PFSK-1 (cell line): ENCODE measurements at regions not wholly inside any gene's neighbourhood (a gene's known extent, or its start where the extent isn't known, plus 50 kb on each side); places are given as distances from the start of the nearest gene placed in this dataset.

Experiments used
- FOXP2 ChIP-seq: optimal IDR thresholded peaks from 2 replicates; pipeline ENCODE3; 2011; ENCODE audit warnings: borderline replicate concordance, control low read depth, inconsistent platforms; ENCODE audit not compliant: insufficient read depth; ENCODE audit errors: extremely low read length, extremely low read depth
- POLR2AphosphoS5 ChIP-seq: IDR thresholded peaks from 2 replicates; pipeline ENCODE4 v1.6.1; 2012; ENCODE audit warnings: low read depth, mild to moderate bottlenecking, control low read depth, low read length, moderate library complexity
- SIN3A ChIP-seq: IDR thresholded peaks from 2 replicates; pipeline ENCODE4 v1.6.1; 2012; ENCODE audit warnings: mild to moderate bottlenecking, low read length, moderate library complexity, borderline replicate concordance; ENCODE audit not compliant: insufficient read depth
- TAF1 ChIP-seq: IDR thresholded peaks from 2 replicates; pipeline ENCODE4 v1.6.1; 2012; ENCODE audit warnings: low read length, control low read depth, borderline replicate concordance; ENCODE audit not compliant: insufficient read depth
- TF ChIP-seq, protein P1 (sequence below), 2 experiments: IDR thresholded peaks; 2 replicates each; pipeline versions ENCODE4 v1.6.1 to v1.8.0; 2011 to 2012; ENCODE audit warnings: low read depth in 2 of 2, low read length in 2 of 2, control low read depth in 1 of 2, inconsistent platforms in 1 of 2, mild to moderate bottlenecking in 1 of 2, moderate library complexity in 1 of 2; ENCODE audit not compliant: insufficient read depth in 1 of 2

DNA sequence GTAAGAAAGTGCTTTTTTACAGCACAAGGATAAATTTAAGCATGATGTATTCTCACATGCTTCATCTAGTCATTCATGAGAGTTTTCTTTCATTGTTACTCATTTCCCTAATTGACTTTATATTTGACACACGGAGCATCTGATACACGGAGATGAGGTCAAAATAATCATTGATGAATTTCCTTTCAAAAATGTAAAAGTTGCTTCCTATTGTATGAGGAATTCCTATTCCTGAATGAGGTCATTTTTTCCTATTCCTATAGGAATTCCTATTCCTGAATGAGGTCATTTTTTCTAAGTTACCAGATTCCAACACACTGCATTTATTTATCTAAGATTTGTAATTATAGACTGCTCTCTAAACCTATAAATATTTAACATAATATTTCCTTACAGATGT, 316.7 kb upstream of the KITLG start:
- TF ChIP-seq TAF1: no peak
- TF ChIP-seq, protein P1, sequence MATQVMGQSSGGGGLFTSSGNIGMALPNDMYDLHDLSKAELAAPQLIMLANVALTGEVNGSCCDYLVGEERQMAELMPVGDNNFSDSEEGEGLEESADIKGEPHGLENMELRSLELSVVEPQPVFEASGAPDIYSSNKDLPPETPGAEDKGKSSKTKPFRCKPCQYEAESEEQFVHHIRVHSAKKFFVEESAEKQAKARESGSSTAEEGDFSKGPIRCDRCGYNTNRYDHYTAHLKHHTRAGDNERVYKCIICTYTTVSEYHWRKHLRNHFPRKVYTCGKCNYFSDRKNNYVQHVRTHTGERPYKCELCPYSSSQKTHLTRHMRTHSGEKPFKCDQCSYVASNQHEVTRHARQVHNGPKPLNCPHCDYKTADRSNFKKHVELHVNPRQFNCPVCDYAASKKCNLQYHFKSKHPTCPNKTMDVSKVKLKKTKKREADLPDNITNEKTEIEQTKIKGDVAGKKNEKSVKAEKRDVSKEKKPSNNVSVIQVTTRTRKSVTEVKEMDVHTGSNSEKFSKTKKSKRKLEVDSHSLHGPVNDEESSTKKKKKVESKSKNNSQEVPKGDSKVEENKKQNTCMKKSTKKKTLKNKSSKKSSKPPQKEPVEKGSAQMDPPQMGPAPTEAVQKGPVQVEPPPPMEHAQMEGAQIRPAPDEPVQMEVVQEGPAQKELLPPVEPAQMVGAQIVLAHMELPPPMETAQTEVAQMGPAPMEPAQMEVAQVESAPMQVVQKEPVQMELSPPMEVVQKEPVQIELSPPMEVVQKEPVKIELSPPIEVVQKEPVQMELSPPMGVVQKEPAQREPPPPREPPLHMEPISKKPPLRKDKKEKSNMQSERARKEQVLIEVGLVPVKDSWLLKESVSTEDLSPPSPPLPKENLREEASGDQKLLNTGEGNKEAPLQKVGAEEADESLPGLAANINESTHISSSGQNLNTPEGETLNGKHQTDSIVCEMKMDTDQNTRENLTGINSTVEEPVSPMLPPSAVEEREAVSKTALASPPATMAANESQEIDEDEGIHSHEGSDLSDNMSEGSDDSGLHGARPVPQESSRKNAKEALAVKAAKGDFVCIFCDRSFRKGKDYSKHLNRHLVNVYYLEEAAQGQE (IDR thresholded peaks at IDR 0.05; ENCODE audit: insufficient read depth in 1 of 2, low read depth in 2 of 2, low read length in 2 of 2): no peak
- TF ChIP-seq POLR2AphosphoS5: no peak
- TF ChIP-seq FOXP2: no peak
- TF ChIP-seq SIN3A: no peak

DNA sequence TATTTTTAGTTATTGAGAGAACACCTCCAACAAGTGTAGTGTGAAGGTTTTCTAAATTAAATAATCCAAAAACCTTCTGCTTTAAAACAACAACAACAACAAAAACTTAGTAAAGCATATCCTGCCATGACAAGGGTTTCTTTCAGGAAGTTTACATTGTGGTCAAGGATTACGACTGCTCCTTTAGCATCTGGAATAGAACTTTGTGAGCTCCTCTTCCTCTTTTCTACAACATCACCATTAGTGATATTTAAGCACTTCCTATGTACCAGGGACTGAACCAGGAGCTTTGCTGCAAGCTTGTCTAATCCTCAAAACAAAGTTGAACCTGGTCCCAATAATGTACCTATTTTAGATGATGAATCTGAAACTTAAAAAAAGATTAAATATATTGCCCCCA, 315.4 kb upstream of the KITLG start:
- TF ChIP-seq FOXP2 (no peak), SIN3A (no peak), POLR2AphosphoS5 (no peak), TAF1 (no peak)
- TF ChIP-seq, protein P1 (IDR thresholded peaks at IDR 0.05; ENCODE audit: insufficient read depth in 1 of 2, low read depth in 2 of 2, low read length in 2 of 2): no peak

GRCh38 chr12:88893801-88894200, 313.5 kb upstream of the KITLG start:
- TF ChIP-seq SIN3A (no peak), TAF1 (no peak), FOXP2 (no peak), POLR2AphosphoS5 (no peak)
- TF ChIP-seq, protein P1 (IDR thresholded peaks at IDR 0.05; ENCODE audit: insufficient read depth in 1 of 2, low read depth in 2 of 2, low read length in 2 of 2): no peak

GRCh38 chr12:88889326-88890110, 309.2 kb upstream of the KITLG start:
- no peak for TF ChIP-seq SIN3A
- TF ChIP-seq, protein P1 (IDR thresholded peaks at IDR 0.05; ENCODE audit: insufficient read depth in 1 of 2, low read depth in 2 of 2, low read length in 2 of 2): no peak
- TF ChIP-seq POLR2AphosphoS5: no peak
- TF ChIP-seq TAF1: no peak
- no peak for TF ChIP-seq FOXP2
